HFF-Myc (cell line): ENCODE measurements at regions not wholly inside any gene's neighbourhood (a gene's known extent, or its start where the extent isn't known, plus 50 kb on each side); places are given as distances from the start of the nearest gene placed in this dataset.
A peak's percentile ranks its signal among the peaks of the same experiment; 100 is the strongest.

Source experiments
- DNase-seq: peaks from one replicate; pipeline ENCODE4 v3.0.0-alpha.2; 2011; ENCODE audit warnings: low read depth; ENCODE audit errors: extremely low read depth
- H3K4me3 ChIP-seq: replicated peaks from 2 replicates; pipeline ENCODE4 v1.5.1; 2011; ENCODE audit warnings: low read depth, mild to moderate bottlenecking, control low read depth, low read length
- TF ChIP-seq, protein P1 (sequence below): IDR thresholded peaks from 2 replicates; pipeline ENCODE4 v1.5.1; 2012; ENCODE audit warnings: mild to moderate bottlenecking, low read depth, low read length, control low read depth; ENCODE audit errors: missing control alignments

DNA sequence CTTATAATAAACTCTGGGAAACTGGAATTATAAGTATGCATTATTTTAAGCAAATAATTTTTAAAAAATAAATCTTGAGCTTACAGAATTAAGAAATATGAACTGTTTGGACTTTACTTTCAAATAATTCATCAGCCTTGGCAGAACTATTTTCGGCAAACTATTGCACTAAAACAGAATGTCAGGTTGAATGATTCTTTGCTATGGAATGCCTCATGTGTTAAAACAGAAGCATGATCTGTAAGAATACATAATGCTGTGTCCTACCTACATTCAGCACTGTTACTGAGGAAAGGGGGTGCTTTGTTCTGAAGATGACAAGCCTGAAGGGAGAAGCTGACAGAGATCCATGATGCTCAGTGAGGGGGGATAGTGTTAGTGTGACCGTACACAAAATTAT, 55.6 kb upstream of the EXOC1L start:
- TF ChIP-seq, protein P1, sequence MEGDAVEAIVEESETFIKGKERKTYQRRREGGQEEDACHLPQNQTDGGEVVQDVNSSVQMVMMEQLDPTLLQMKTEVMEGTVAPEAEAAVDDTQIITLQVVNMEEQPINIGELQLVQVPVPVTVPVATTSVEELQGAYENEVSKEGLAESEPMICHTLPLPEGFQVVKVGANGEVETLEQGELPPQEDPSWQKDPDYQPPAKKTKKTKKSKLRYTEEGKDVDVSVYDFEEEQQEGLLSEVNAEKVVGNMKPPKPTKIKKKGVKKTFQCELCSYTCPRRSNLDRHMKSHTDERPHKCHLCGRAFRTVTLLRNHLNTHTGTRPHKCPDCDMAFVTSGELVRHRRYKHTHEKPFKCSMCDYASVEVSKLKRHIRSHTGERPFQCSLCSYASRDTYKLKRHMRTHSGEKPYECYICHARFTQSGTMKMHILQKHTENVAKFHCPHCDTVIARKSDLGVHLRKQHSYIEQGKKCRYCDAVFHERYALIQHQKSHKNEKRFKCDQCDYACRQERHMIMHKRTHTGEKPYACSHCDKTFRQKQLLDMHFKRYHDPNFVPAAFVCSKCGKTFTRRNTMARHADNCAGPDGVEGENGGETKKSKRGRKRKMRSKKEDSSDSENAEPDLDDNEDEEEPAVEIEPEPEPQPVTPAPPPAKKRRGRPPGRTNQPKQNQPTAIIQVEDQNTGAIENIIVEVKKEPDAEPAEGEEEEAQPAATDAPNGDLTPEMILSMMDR, result no peak
- no peak for DNase-seq
- H3K4me3 ChIP-seq, result no peak overlapping the region

DNA sequence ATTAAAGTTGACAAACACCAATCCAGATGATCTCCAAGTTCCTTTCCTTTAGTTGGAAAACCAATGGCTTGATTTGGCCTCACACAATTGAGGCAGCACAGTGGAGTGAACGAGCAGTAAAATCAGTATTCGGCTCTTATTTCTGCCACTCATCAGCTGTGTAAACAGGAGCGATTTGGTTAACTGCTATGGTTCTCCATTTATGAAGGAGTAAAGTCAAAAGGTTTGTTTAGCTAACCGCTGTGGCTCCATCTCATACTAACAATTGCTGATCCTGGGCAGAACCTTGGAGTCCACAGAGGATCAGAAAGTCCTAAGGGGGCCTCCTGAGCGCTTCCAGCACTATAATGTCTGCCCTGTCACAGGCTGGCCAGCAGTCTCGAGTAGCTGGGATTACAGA, 54.5 kb upstream of the EXOC1L start:
- no peak overlapping the region for H3K4me3 ChIP-seq
- TF ChIP-seq, protein P1, result no peak
- DNase-seq, result no peak

DNA sequence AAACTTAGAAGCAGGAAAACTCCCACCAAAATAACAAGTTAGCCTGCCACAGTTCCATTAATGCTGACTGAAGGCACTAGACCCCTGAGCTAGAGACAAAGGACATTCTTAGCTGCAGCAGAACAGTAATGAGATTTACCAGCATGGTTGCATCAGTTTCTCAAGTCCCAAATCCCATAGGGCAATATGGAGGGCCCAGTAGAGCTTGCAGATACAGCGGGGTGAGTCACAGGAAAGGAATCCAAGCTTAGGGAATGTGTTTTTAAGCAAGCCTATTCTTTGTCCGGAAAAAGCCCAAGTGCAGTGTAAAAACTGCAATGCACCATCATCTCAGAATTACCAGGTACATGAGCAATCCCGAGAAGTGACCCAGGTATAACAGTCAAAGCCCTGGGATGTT, 51.3 kb upstream of the EXOC1L start:
- TF ChIP-seq, protein P1, result no peak

More for the DNA sequence above, 51.3 kb upstream of the EXOC1L start:
- no peak overlapping the region for H3K4me3 ChIP-seq
- peak; percentile 31 for DNase-seq
